WERI-Rb-1 (cell line): ENCODE measurements at regions not wholly inside any gene's neighbourhood (a gene's known extent, or its start where the extent isn't known, plus 50 kb on each side); places are given as distances from the start of the nearest gene placed in this dataset.

Source experiments
- DNase-seq: peaks from one replicate; pipeline ENCODE4 v3.0.0-alpha.2; 2020
- H3K27ac ChIP-seq: fragments of 250-450 bp; sonication (Bioruptor Pico); 2 replicates; pipeline ENCODE4 v1.5.1; 2020; ENCODE audit warnings: mild to moderate bottlenecking, moderate library complexity
- H3K27me3 ChIP-seq: fragments of 250-450 bp; sonication (Bioruptor Pico); 2 replicates; pipeline ENCODE4 v1.5.1; 2021; ENCODE audit warnings: mild to moderate bottlenecking, low read depth, moderate library complexity; ENCODE audit not compliant: insufficient read depth, severe bottlenecking
- H3K36me3 ChIP-seq: fragments of 250-450 bp; sonication (Bioruptor Pico); 2 replicates; pipeline ENCODE4 v1.5.1; 2020; ENCODE audit warnings: mild to moderate bottlenecking, moderate library complexity
- H3K4me3 ChIP-seq: 2 replicates; pipeline ENCODE4 v1.5.1; 2011; ENCODE audit warnings: low read depth, mild to moderate bottlenecking, control low read depth, low read length
- H3K9me3 ChIP-seq: fragments of 250-450 bp; sonication (Bioruptor Pico); 2 replicates; pipeline ENCODE4 v1.5.1; 2021; ENCODE audit warnings: mild to moderate bottlenecking, moderate library complexity; ENCODE audit not compliant: severe bottlenecking
- TF ChIP-seq, protein P1 (sequence below): IDR thresholded peaks from 2 replicates; pipeline ENCODE4 v1.5.1; 2011; ENCODE audit warnings: low read depth, mild to moderate bottlenecking, control low read depth, inconsistent platforms, low read length

GRCh38 chr18:39751161-39751560, 2185.6 kb upstream of the CELF4 start:
- TF ChIP-seq, protein P1, sequence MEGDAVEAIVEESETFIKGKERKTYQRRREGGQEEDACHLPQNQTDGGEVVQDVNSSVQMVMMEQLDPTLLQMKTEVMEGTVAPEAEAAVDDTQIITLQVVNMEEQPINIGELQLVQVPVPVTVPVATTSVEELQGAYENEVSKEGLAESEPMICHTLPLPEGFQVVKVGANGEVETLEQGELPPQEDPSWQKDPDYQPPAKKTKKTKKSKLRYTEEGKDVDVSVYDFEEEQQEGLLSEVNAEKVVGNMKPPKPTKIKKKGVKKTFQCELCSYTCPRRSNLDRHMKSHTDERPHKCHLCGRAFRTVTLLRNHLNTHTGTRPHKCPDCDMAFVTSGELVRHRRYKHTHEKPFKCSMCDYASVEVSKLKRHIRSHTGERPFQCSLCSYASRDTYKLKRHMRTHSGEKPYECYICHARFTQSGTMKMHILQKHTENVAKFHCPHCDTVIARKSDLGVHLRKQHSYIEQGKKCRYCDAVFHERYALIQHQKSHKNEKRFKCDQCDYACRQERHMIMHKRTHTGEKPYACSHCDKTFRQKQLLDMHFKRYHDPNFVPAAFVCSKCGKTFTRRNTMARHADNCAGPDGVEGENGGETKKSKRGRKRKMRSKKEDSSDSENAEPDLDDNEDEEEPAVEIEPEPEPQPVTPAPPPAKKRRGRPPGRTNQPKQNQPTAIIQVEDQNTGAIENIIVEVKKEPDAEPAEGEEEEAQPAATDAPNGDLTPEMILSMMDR, result no peak
- Histone ChIP-seq H3K9me3 (no peaks in the 10 kb centered on the region), H3K27me3 (no peaks in the 10 kb centered on the region), H3K36me3 (no peaks in the 10 kb centered on the region), H3K27ac (no peak overlapping the region), H3K4me3 (no peak overlapping the region)
- no peak for DNase-seq

DNA sequence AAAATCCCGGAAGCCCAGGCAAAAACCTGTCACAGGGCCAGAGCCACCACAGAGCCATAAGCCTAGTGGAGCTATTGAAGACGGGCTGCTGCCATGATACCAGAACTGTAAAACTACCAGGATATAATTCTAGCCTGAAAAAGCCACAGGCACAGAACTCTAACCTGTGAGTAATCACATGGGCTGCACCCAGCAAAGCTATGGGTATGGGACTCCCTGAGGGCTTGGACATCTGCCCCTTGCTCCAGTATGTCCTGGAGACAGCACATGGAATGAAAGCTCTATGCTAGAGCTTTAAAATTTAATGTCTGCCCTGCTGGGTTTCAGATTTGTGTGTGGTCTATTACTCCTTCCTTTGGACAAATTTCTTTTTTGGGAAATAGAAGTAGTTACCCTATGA, 2183.6 kb upstream of the CELF4 start:
- Histone ChIP-seq H3K9me3 (no peaks in the 10 kb centered on the region), H3K27ac (no peak overlapping the region), H3K4me3 (no peak overlapping the region), H3K36me3 (no peaks in the 10 kb centered on the region), H3K27me3 (no peaks in the 10 kb centered on the region)
- TF ChIP-seq, protein P1, result no peak
- DNase-seq, result no peak

- TF ChIP-seq, protein P1, result no peak
- no peaks in the 10 kb centered on the region for H3K9me3 ChIP-seq
- H3K27me3 ChIP-seq, result no peaks in the 10 kb centered on the region
- H3K27ac ChIP-seq, result no peak overlapping the region
- H3K36me3 ChIP-seq, result no peaks in the 10 kb centered on the region
- no peak overlapping the region for H3K4me3 ChIP-seq
- DNase-seq, result no peak
Observed at GRCh38 chr18:39748727-39749126, 2183.1 kb upstream of the CELF4 start.

- Histone ChIP-seq H3K27ac (no peak overlapping the region), H3K9me3 (no peaks in the 10 kb centered on the region), H3K27me3 (no peaks in the 10 kb centered on the region), H3K4me3 (no peak overlapping the region), H3K36me3 (no peaks in the 10 kb centered on the region)
- TF ChIP-seq, protein P1, result no peak
- DNase-seq, result no peak
Observed at GRCh38 chr18:39746201-39746600, 2180.6 kb upstream of the CELF4 start.

DNA sequence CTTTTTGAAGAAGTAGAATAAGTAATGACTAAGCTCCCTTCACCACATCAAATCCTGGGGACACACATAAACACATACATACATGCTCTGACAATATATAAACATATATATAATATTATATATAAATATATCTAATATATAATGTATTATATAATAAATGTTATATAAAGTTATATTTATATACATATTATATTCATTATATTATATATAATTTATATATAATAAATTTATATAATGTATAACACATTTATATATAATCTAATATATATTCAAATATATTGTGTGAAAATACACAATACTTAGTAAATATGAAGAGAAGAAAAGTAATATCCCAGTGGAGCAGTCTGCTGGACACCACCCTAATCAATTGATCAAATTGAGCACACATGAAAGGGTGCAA, 2177.9 kb upstream of the CELF4 start:
- Histone ChIP-seq H3K4me3 (no peak overlapping the region), H3K27ac (no peak overlapping the region), H3K36me3 (no peaks in the 10 kb centered on the region), H3K9me3 (no peaks in the 10 kb centered on the region), H3K27me3 (no peaks in the 10 kb centered on the region)
- TF ChIP-seq, protein P1, result no peak
- no peak for DNase-seq

DNA sequence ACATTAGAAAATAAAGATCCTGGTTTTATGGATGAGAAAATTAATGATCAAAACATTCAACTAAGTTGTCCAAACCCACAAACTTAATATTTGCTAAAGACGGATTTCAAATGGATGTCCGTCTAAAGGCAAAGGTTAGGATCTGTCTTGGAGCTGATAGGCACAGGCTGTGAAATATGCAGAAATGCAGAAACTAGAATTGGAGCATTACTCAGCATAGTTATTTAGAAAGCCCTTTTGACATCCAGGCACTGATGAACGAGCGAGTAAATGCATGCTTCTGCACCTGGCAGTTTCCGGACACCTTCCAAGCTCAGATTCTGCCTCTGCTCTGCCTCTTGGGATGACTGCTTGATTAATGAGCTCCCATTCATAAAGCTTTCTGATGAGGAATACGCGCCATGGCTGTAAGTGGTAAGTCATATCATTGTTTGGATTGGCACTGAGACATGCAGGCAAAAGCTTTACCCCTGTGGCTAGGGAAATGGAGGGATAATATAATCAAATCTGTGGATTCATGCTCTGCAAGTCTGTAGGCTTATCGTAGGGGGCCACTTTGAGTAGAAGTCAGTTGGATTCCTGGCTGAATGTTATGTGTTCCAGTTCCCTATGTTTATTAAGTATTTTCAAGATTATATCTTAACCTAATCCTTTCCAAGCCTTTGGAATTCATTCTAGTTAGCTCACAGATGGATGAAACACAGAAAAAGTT, 2176.3 kb upstream of the CELF4 start:
- Histone ChIP-seq H3K27ac (no peak overlapping the region), H3K9me3 (no peaks in the 10 kb centered on the region), H3K4me3 (no peak overlapping the region), H3K36me3 (no peaks in the 10 kb centered on the region), H3K27me3 (no peaks in the 10 kb centered on the region)
- DNase-seq, result no peak
- TF ChIP-seq, protein P1, result no peak
